HepG2 (cell line): ENCODE measurements at regions not wholly inside any gene's neighbourhood (a gene's known extent, or its start where the extent isn't known, plus 50 kb on each side); places are given as distances from the start of the nearest gene placed in this dataset.

ENCODE experiments used
- ATAC-seq: fragments of 200-7000 bp; cut with Tn5 transposase; 3 replicates; pipeline ENCODE4 v1.9.1; 2020; ENCODE audit warnings: mild to moderate bottlenecking, moderate library complexity
- BruUV-seq: library from RNA; stranded (reverse); fragments of 400-500 nt; replicated peaks from 2 replicates; lab custom pipeline; 2021; lab: Mats Ljungman, UMichigan
- CTCF ChIA-PET: fragments of 300-600 bp; formaldehyde crosslinking; extraction: SDS; loops from one replicate; lab custom pipeline; 2021; ENCODE audit warnings: low total read pairs, inconsistent platforms, low intra/inter-chr PET ratio; lab: Yijun Ruan, JAX
- POLR2A ChIA-PET: fragments of 350-600 bp; sonication (Branson Sonifier 250); formaldehyde crosslinking; loops from one replicate; lab custom pipeline; 2020; ENCODE audit warnings: antibody characterized with exemption, inconsistent platforms; lab: Yijun Ruan, JAX
- DNase-seq: peaks from one replicate; pipeline ENCODE4 v3.0.0-alpha.2; 2015; ENCODE audit warnings: low spot score
- FAIRE-seq: peaks from 3 replicates; lab custom pipeline; 2011; peaks lifted over from hg19 to GRCh38; lab: Jason Lieb, UNC
- H2AFZ ChIP-seq: one replicate; pipeline ENCODE4 v1.6.1; 2011; ENCODE audit warnings: low read length, inconsistent platforms
- H3K27ac ChIP-seq: fragments of 300-600 bp; 3 replicates; pipeline ENCODE4 v1.8.0; 2011; ENCODE audit warnings: mixed run types, mild to moderate bottlenecking, mixed read lengths, low read length, inconsistent platforms; ENCODE audit not compliant: insufficient read depth; ENCODE audit errors: extremely low read length
- H3K27me3 ChIP-seq, 2 experiments: fragments of 200-600 bp in 1 of 2; 2 replicates in 1 of 2; 3 replicates in 1 of 2; pipeline versions ENCODE4 v1.6.0 to v1.8.0; 2011; ENCODE audit warnings: low read length in 2 of 2, mild to moderate bottlenecking in 2 of 2, moderate library complexity in 2 of 2, inconsistent platforms in 1 of 2; ENCODE audit not compliant: insufficient read depth in 2 of 2, control insufficient read depth in 1 of 2
- H3K36me3 ChIP-seq, 2 experiments: fragments of 200-600 bp in 1 of 2; replicated peaks in 1 of 2; 2 replicates in 1 of 2; 3 replicates in 1 of 2; pipeline versions ENCODE4 v1.5.1 to v1.8.0; 2011; ENCODE audit warnings: low read length in 2 of 2, inconsistent platforms in 1 of 2; ENCODE audit not compliant: insufficient read depth in 2 of 2, control insufficient read depth in 1 of 2
- H3K4me1 ChIP-seq: 2 replicates; pipeline ENCODE4 v1.5.1; 2012; ENCODE audit warnings: low read length, inconsistent platforms; ENCODE audit not compliant: insufficient read depth
- H3K4me2 ChIP-seq: 2 replicates; pipeline ENCODE4 v1.6.0; 2011; ENCODE audit warnings: low read depth, low read length, inconsistent platforms
- H3K4me3 ChIP-seq, 3 experiments: fragments of 200-600 bp in 1 of 3; sonication (generic), shearing (Covaris generic) in 1 of 3; replicated peaks in 1 of 3; 2 replicates each; pipeline ENCODE4 v1.5.1; 2011 to 2016; ENCODE audit warnings: low read length in 3 of 3, inconsistent platforms in 2 of 3, low read depth in 2 of 3, mild to moderate bottlenecking in 2 of 3, control low read depth in 1 of 3, mixed read lengths in 1 of 3; ENCODE audit not compliant: insufficient read depth in 1 of 3
- H3K79me2 ChIP-seq: one replicate; pipeline ENCODE4 v1.6.1; 2011; ENCODE audit warnings: low read length, inconsistent platforms; ENCODE audit not compliant: insufficient read depth
- H3K9ac ChIP-seq: 2 replicates; pipeline ENCODE4 v1.6.0; 2011; ENCODE audit warnings: mild to moderate bottlenecking, low read depth, low read length, inconsistent platforms; ENCODE audit not compliant: insufficient read depth
- H3K9me3 ChIP-seq: 2 replicates; pipeline ENCODE4 v1.5.1; 2012; ENCODE audit warnings: mild to moderate bottlenecking, low read length
- H4K20me1 ChIP-seq: 2 replicates; pipeline ENCODE4 v1.6.0; 2011; ENCODE audit warnings: inconsistent platforms, mild to moderate bottlenecking, low read length, moderate library complexity; ENCODE audit not compliant: insufficient read depth
- ATAD3A ChIP-seq: sonication (generic); formaldehyde crosslinking; IDR thresholded peaks from 2 replicates; pipeline ENCODE4 v1.4.0; 2020; ENCODE audit warnings: missing genetic modification reagents
- ATF6 ChIP-seq: sonication (generic); formaldehyde crosslinking; conservative IDR thresholded peaks from 2 replicates; pipeline ENCODE4 v1.4.0; 2020; ENCODE audit warnings: missing genetic modification reagents
- ATM ChIP-seq: fragments of 450-650 bp; IDR thresholded peaks from 2 replicates; pipeline ENCODE4 v1.7.1; 2017; ENCODE audit warnings: mild to moderate bottlenecking, borderline replicate concordance
- CC2D1A ChIP-seq: sonication (generic); formaldehyde crosslinking; IDR thresholded peaks from 2 replicates; pipeline ENCODE4 v1.8.1; 2023; ENCODE audit warnings: mild to moderate bottlenecking, missing genetic modification reagents
- DNMT3B ChIP-seq: conservative IDR thresholded peaks from 2 replicates; pipeline ENCODE4 v1.6.1; 2016; ENCODE audit warnings: missing biosample characterization, control low read depth
- EED ChIP-seq: sonication (generic); formaldehyde crosslinking; IDR thresholded peaks from 2 replicates; pipeline ENCODE4 v1.5.0; 2020; ENCODE audit warnings: mild to moderate bottlenecking, missing genetic modification reagents
- ELF1 ChIP-seq: sonication (generic); formaldehyde crosslinking; IDR thresholded peaks from 2 replicates; pipeline ENCODE4 v1.4.0; 2020; ENCODE audit warnings: missing genetic modification reagents
- KLF11 ChIP-seq: IDR thresholded peaks from 2 replicates; pipeline ENCODE4 v1.6.1; 2016; ENCODE audit warnings: missing compliant biosample characterization
- MEF2D ChIP-seq: sonication (generic); formaldehyde crosslinking; IDR thresholded peaks from 2 replicates; pipeline ENCODE4 v1.5.1; 2020; ENCODE audit warnings: mild to moderate bottlenecking, missing genetic modification reagents
- NR2F1 ChIP-seq, 2 experiments: fragments of 450-650 bp in 1 of 2; formaldehyde crosslinking in 1 of 2; IDR thresholded peaks; 2 replicates each; pipeline versions ENCODE4 v1.5.0 to v1.6.1; 2016 to 2020; ENCODE audit warnings: mild to moderate bottlenecking in 1 of 2, missing compliant biosample characterization in 1 of 2, missing genetic modification reagents in 1 of 2, moderate library complexity in 1 of 2
- SMARCC2 ChIP-seq: fragments of 450-650 bp; IDR thresholded peaks from 2 replicates; pipeline ENCODE4 v1.6.1; 2017; ENCODE audit warnings: antibody characterized with exemption, mild to moderate bottlenecking
- STAT5B ChIP-seq: sonication (generic); formaldehyde crosslinking; IDR thresholded peaks from 2 replicates; pipeline ENCODE4 v1.4.0; 2020; ENCODE audit warnings: missing genetic modification reagents
- TBL1XR1 ChIP-seq: fragments of 150-350 bp; IDR thresholded peaks from 2 replicates; pipeline ENCODE4 v1.6.1; 2014; ENCODE audit warnings: borderline replicate concordance, low read length; ENCODE audit not compliant: partially characterized antibody
- ZFP91 ChIP-seq: sonication (generic); formaldehyde crosslinking; IDR thresholded peaks from 2 replicates; pipeline ENCODE4 v1.9.0; 2022; ENCODE audit warnings: missing genetic modification reagents, mild to moderate bottlenecking, borderline replicate concordance
- ZMAT5 ChIP-seq: sonication (generic); formaldehyde crosslinking; IDR thresholded peaks from 2 replicates; pipeline ENCODE4 v1.5.0; 2020; ENCODE audit warnings: mild to moderate bottlenecking, low read depth, missing genetic modification reagents, borderline replicate concordance
- ZNF562 ChIP-seq: sonication (generic); formaldehyde crosslinking; IDR thresholded peaks from 2 replicates; pipeline ENCODE4 v1.8.0; 2022; ENCODE audit warnings: missing genetic modification reagents, borderline replicate concordance
- WGBS: methylation state at CpG from one replicate; pipeline ENCODE4 v1.1.6; 2017; ENCODE audit warnings: low lambda C conversion rate; 5-methylcytosine and 5-hydroxymethylcytosine counted together
- in situ Hi-C: cut with HindIII; loops from 2 replicates; pipeline ENCODE4 v1.10.0; 2017; ENCODE audit warnings: low pct_unique_long_range_greater_than_20kb; ENCODE audit not compliant: extremely low pct_ligation_motif_present
- intact Hi-C: fragments of 100-400 bp; cut with micrococcal nuclease; formaldehyde crosslinking; loops from one replicate; pipeline ENCODE4 v1.10.0; 2022; ENCODE audit not compliant: unreplicated experiment

GRCh38 chr10:84581976-84582375 is 253.6 kb downstream of the CCSER2 start:
- DNase-seq (no peak), ATAC-seq (no peak), FAIRE-seq (no peak)
- H3K79me2 ChIP-seq: no peaks in the 10 kb centered on the region
- no peaks in the 10 kb centered on the region for H3K4me1 ChIP-seq
- no peaks in the 10 kb centered on the region for H4K20me1 ChIP-seq
- H3K27ac ChIP-seq: no peak overlapping the region
- H3K9ac ChIP-seq: no peak overlapping the region
- H3K4me2 ChIP-seq: no peak overlapping the region
- no peaks in the 10 kb centered on the region; a peak in 2 of 5 replicates for H3K27me3 ChIP-seq
- POLR2A ChIA-PET: no interaction called here
- no TSS peak for BruUV-seq
- intact Hi-C loops: no loop called here
- H3K36me3 ChIP-seq: no peaks in the 10 kb centered on the region
- no peak overlapping the region for H3K4me3 ChIP-seq
- no peaks in the 10 kb centered on the region for H3K9me3 ChIP-seq
- in situ Hi-C loops: no loop called here
- CTCF ChIA-PET: no interaction called here
- TF ChIP-seq CC2D1A (CRISPR knock-in tag) (no peak), SMARCC2 (no peak), ATM (no peak), KLF11 (CRISPR knock-in tag) (no peak), DNMT3B (CRISPR knock-in tag) (no peak), TBL1XR1 (no peak), STAT5B (no peak), ELF1 (CRISPR knock-in tag) (no peak), ZMAT5 (CRISPR knock-in tag) (no peak), MEF2D (CRISPR knock-in tag) (no peak), ATAD3A (CRISPR knock-in tag) (no peak), EED (CRISPR knock-in tag) (no peak), ZFP91 (CRISPR knock-in tag) (no peak), NR2F1 (CRISPR knock-in tag; IDR thresholded peaks at IDR 0.05) (no peak), ATF6 (CRISPR knock-in tag) (no peak), ZNF562 (CRISPR knock-in tag) (no peak)
- no peak overlapping the region for H2AFZ ChIP-seq
- WGBS: 44% methylated on average over 6 of the region's 6 CpGs
